Activated CD4-positive, CD25-positive, alpha-beta regulatory T cell treated with anti-CD3 and anti-CD28 coated beads, Interleukin-2, amount 50 U/mL, for 24 hours (primary cell): ENCODE measurements at regions not wholly inside any gene's neighbourhood (a gene's known extent, or its start where the extent isn't known, plus 50 kb on each side); places are given as distances from the start of the nearest gene placed in this dataset.

Source experiments
- ATAC-seq, 2 donors: fragments of 150-1000 bp; cut with Tn5 transposase; one replicate each; pipeline ENCODE4 v1.10.0; 2021; ENCODE audit warnings: mild to moderate bottlenecking in 1 of 2, moderate library complexity in 1 of 2

- ATAC-seq: no peak
Measured at GRCh38 chr11:130749216-130749615, 167.1 kb downstream of the SNX19 start.

GRCh38 chr11:130760515-130761125 is 155.7 kb downstream of the SNX19 start:
- no peak for ATAC-seq

DNA sequence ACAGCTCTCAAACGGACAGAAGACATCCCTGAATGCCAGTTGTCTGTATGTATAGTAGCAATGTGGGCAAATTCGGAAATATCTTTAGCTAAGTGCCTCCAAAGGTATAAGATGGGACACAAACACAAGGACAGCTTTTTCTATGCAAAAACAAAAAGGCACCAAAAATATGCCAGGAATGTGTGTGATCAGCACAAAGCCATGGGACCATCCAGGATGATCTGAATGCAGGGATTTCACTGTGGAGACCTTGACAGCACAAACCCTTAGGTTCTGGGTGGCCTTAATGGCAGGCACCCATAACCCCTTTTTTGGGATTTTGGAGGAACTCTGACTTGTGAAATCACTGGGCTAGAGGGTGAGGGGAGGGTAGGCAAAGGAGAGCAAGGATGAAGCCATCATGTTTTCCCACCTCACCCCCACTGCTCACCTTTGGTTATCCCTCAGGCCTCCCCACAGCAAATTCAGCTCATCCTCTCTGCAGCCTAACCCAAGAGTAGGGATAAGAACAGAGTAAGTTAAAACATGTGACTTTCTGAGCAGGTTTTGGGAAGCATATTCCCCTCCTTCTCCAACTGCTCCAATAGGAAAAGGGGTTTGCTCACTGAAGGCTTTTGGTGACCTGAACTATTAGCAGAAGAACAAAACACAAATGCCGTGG is 154.6 kb downstream of the SNX19 start:
- ATAC-seq: no peak

DNA sequence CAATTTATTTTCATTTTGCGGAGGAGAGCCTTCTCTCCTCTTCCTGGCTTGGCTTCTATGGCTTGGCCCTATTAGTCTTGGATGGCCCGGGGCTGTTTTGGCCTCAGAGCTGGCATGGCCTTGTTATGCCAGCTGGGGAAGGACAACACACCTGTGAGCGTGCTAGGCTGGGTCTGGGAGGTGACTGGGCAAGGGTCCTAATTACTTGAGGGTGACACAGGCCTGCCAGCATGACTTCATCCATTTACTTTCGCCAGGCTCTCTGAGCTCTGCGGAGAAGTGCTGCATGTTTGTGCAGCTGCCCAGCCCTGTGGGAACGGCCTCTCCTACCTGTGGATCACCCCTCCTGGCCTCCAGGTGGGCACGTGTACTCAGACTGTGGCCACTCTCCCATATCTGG is 153.6 kb downstream of the SNX19 start:
- ATAC-seq: no peak

DNA sequence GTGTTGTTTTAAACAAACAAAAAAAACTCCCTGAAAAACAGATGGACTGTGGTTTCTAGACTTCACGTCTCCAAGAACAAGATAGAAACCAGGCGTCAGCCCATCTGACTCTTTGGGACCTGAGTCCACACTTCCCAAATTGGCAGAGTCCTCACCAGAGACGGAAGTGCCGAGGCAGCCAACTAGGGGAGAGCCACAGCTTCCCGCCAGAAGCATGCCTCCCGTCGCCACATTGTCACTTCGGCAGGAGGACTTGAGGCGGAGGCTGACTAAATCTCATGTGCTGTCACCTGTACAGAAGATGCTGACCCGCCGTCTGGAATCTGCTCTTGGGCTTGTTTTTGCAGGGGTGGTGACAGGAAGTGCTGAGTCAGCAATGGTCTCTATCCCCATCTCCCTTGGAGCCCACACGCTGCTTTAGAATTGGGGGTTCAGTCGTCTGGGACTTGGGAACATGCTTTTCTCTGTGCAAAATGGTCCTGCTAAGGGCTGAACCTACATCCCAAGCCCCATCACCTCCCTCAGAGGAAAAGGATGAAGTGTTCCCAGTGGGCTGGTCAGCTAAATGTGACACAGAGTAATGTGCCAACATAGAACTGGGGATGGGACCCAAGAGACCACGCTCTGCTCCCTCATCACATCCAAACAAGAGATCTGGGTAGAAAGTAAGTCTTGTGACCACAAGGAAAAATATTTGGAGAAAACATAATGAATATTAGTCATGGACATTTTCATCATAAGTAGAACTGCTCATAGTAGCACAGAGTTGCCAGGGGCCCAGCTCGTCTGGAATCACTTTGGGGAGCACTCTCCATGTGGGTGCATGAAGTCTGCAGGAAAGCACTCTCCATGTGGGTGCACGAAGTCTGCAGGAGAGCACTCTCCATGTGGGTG is 152.9 kb downstream of the SNX19 start:
- no peak for ATAC-seq

DNA sequence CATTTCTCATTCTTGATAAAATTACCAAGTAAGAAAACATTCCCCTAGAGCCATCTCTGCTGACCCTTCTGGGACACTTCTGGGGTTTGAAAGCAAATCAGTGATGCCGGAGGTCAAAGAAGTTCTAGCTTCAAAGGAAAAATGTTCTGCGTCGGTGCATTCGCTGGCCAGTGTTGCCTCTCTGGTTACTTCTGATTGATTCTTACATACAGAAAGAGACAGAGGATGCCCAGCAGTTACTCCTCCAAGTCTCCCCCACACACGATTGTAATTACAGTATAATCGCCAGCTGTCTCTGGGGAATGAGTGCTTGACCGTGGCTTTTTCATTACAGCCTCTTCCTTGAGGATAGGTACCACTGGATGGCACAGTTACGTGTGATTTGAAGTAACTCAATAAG is 150.9 kb downstream of the SNX19 start:
- ATAC-seq: no peak

- ATAC-seq: no peak
Measured at GRCh38 chr11:130765951-130766649, 150.2 kb downstream of the SNX19 start.

DNA sequence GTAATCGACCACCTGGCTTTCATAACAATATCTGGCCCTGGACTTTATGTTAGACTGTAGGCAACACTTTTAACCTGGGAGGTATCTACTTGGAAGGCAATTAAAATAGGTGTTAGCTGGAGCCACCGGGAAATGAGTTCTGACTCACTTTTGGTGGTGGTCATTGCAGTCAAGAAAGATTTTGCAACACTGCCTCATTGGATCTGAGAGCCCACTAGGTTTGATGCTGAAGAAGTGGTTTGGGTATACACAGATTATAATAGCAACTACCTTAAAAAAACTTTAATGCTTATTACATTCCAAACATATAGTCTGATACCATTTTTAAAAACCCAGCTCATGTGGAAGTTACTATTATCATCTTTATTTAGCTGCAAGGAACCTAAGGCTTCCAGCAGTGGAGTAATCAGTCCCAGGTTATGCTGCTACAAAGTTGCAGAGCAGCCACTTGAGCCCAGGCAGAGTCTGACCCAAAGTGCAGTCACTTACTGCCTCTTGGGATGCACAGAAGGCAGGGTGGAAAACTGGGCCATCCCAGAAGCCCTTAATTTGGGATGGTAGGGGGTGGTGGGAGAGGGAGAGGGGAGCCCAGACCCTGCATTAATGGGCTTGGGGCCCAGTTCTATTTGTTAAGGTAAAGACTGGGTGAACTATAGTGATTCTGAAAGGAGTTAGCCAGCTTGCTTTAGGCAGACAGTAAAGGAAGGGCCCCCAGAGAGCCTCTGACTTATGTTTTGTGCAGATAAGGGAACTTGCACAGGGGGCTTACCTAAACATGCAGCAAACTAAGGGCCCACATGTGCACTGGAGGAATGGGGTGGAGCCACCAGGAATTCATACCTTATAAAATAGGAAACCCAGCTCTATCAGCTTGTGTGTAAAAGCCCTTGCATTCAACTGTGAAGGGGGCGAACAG is 149.4 kb downstream of the SNX19 start:
- ATAC-seq: no peak

DNA sequence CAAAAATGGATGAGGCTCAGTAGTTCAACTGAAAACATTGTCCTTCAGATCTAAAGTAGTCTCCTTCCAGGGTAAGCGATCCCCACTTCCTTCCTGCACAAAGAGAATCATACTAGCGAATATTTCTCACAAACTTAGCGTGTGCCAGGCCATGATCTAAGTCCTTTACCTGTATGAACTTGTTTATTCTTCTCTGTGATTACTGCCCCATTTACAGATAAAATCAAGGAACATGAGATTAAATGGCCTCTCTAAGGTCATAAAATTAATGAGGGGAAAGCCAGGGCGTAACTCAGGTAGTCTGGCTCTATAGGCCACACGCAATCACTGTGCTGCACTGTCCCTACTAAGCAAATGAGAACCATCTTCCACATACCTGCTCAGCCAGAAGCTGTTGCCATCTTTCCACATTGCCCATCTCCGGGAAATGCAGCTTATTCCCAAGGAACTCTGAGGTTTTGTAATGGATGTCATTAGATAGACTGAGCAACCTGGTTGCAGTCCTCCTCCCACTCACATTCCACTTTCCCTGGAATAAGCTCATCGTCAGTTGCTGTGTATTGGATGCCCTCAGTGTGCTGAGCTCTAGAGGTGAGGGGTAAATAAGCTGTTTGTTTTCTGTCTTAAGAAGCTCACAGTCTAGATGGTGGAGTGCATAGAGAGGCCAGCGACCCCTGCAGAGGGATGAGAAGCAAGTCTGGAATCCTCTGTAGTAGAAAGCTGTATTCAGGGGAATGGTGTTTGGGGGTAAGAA is 146.3 kb downstream of the SNX19 start:
- no peak for ATAC-seq

GRCh38 chr11:130771708-130772107 is 144.6 kb downstream of the SNX19 start:
- ATAC-seq: no peak

DNA sequence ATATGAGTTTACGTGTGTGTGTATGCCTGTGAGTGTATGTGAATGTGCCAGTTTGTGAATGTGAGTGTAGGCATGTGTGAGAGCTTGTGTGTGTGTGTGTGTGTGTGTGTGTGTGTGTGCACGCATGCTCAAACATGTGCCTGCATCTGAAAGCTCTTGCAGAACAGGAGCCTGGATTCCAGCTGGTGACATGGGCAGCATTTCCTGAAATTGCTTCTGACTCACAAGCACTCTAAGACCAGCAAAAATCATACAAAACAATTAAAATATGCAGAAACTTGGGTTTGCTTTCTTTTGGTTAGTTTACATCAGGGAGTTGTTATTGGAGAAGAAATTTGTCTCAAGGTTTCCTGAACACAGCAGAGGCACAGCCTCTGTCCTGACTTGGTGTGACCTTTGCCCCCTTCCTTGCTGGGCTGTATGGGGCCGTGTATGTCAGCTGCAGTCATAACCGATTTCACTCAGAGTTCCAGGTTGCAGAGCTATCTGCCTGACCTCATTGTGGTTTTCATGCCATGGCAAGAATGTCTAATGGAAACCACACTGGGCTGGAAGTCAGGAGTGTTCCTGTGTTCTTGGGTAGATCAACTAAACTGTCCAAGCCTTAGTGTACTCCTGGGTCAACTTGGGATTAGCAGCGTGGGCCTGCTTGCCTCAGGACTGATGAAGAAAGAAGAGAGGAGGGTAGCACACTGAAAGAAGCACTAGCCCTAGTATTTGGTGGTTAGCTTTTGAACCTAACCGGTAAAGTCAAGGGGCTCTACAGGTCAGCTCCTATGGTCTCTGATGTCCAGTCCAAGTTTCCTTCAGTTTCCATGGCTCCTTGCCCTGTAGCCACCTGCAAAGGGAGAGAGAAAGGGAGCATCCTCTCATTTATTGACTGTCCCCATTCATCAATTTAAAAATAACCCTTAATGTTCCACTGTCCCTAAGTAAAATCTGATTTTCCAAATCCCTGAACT is 143.7 kb downstream of the SNX19 start:
- ATAC-seq: no peak

DNA sequence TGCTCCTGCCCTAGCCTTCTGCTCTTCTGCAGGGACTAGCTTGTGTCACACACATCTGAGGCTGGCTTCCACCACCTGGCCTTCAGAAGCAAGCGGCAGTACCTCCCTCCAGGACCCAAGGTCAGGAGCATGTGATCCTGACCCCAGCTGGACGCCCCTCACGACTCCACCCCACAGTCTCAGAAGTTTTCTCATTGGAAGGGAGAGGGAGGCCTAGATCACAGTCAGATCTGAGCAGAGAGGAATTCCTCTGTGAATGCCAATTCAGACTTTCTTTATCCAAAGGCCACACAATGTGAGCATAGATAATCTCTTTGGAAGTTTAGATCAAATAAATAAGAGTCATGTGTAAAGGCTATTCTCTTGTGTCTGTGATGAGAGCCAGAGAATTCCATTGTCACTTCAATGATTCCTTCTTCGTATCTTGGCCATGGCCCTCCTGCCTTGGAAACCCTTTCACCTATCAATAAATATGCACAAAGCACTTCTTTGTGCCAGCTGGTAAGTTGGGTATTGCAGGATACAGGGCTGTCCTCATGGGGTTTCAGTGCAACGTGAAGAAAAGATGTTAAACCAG is 142.9 kb downstream of the SNX19 start:
- no peak for ATAC-seq

DNA sequence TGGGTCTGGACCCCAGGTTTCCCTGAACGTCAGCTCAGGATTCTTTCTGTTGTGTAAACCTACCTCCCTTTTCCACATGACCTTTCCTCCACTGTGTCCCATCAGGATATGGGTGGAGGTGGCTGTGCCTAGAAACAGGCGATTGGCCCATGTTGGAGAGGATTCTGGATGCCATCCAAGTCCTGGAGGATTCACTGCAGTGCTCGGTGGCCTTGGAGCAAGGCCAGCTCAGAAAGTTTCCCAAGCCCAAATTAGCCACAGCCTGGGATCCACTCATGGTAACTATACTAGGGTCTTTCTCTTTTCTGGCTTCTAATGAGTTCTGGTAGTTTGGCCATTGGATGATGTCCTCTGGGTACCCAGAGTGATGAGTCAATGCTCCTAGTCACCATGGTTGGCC is 141.6 kb downstream of the SNX19 start:
- ATAC-seq: no peak

- no peak for ATAC-seq
Measured at GRCh38 chr11:130775306-130776060, 140.8 kb downstream of the SNX19 start.

- ATAC-seq: no peak
Measured at GRCh38 chr11:130776061-130776419, 140.2 kb downstream of the SNX19 start.

DNA sequence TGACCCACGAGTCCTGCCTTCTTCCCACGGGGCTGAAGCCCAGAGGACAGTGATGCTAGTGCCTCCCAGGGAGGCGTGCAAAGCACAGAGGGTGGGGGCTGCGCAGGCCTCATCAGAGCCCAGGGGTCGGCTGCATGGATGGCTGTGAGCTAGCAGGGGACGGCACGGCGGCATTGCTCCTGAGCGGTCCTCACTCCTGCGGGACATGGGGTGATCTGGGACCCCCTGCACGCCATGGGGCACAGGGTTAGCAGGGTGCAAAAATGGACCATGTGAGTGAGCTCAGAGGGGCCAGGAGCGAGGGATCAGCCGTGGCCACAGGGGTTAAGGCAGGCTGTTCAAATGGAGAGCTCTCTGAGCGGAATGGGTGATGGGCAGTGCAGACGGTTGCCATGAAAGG is 138.3 kb downstream of the SNX19 start:
- no peak for ATAC-seq

DNA sequence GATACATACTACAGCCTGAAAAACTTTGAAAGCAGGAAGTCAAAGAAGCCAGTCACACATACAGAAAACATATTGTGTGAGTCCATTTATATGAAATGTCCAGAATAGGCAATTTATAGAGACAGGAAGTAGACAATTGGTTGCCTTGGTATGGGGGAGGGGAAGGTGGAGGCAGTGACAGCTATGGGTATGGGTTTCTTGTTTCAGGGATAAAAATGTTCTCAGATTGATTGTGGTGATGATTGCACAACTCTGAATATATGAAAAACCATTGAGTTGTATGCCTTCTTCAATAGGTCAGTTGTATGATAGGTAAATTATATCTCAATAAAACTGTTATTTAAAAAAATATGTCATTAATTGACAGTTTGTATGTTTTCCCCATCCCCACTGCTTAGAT is 137.6 kb downstream of the SNX19 start:
- ATAC-seq: no peak

- ATAC-seq: no peak
Measured at GRCh38 chr11:130779267-130779666, 137.0 kb downstream of the SNX19 start.

GRCh38 chr11:130779943-130780342 is 136.3 kb downstream of the SNX19 start:
- no peak for ATAC-seq
